ENCODE measurements at regions not wholly inside any gene's neighbourhood (a gene's known extent, or its start where the extent isn't known, plus 50 kb on each side); places are given as distances from the start of the nearest gene placed in this dataset.
"Not testable (repeated sequence)": the region's sequence is repeated elsewhere in the genome, so short reads cannot be mapped to it uniquely, and the experiment has no call there.

DNA sequence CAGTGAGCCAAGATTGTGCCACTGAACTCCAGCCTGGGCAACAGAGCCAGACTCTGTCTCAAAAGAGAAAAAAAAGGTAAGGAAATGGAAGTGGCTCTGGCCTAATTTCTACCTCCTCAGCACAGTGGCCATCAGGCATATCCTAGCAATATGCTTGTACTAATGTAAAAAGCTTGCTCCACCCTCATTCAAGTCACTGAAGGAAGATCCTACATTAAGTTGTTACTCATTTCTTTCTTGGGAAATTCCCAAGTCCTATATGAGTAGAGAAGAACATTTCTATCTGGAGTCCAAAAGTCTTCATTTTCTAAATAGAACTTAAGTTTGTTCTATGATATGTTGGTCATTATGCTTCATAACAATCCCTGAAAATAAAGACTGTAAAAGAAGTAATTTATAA, 67.3 kb upstream of the HOXC13 start:
- POLR2A ChIA-PET, result no interaction called here
- CTCF ChIA-PET, result interaction anchor here (1.0 kb wide), 1 partner anchor 12 kb away, joined by 3 read pairs; no protein-coding TSS in a partner anchor
- DNase-seq (ENCODE audit: extremely low spot score), result no peak
- TF ChIP-seq CTCF (IDR thresholded peaks at IDR 0.05; ENCODE audit: control extremely low read depth, extremely low read depth, low read depth, missing control alignments), result no peak

GRCh38 chr12:53872367-53872766, 66.3 kb upstream of the HOXC13 start:
- DNase-seq (ENCODE audit: extremely low spot score), result no peak
- no peak for TF ChIP-seq CTCF (IDR thresholded peaks at IDR 0.05; ENCODE audit: control extremely low read depth, extremely low read depth, low read depth, missing control alignments)
- ChIA-PET POLR2A (no interaction called here), CTCF (no interaction called here)

- CTCF ChIA-PET; DNase-seq (ENCODE audit: extremely low spot score); POLR2A ChIA-PET: not testable (repeated sequence)
Observed at GRCh38 chr12:53877961-53878360, 60.7 kb upstream of the HOXC13 start.

- ChIA-PET POLR2A (no interaction called here), CTCF (no interaction called here)
- TF ChIP-seq CTCF (IDR thresholded peaks at IDR 0.05; ENCODE audit: control extremely low read depth, extremely low read depth, low read depth, missing control alignments), result no peak
- no peak for DNase-seq (ENCODE audit: extremely low spot score)
Observed at GRCh38 chr12:53887006-53887405, 51.6 kb upstream of the HOXC13 start.

DNA sequence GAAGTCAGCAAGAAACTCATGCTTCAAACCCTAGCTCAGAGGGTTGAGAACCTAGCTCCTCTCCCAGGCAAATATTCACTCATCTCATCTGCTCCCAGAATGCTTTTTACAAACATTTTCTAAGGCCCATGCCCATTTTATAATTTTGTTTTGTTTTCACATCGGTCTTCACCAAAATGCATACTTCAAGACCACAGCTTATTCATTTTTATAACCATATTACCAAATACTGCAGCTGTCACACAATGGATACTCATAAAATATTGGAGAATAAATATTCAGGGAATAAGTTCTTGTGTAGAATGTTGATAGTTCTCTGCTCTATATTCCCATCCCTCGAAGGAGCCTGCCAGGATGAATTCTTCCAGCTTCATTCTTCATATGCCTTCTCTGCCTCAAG, 50.8 kb upstream of the HOXC13 start:
- DNase-seq (ENCODE audit: extremely low spot score), result no peak
- TF ChIP-seq CTCF (IDR thresholded peaks at IDR 0.05; ENCODE audit: control extremely low read depth, extremely low read depth, low read depth, missing control alignments), result no peak
- ChIA-PET CTCF (no interaction called here), POLR2A (no interaction called here)
